ENCODE measurements at regions not wholly inside any gene's neighbourhood (a gene's known extent, or its start where the extent isn't known, plus 50 kb on each side); places are given as distances from the start of the nearest gene placed in this dataset.

DNA sequence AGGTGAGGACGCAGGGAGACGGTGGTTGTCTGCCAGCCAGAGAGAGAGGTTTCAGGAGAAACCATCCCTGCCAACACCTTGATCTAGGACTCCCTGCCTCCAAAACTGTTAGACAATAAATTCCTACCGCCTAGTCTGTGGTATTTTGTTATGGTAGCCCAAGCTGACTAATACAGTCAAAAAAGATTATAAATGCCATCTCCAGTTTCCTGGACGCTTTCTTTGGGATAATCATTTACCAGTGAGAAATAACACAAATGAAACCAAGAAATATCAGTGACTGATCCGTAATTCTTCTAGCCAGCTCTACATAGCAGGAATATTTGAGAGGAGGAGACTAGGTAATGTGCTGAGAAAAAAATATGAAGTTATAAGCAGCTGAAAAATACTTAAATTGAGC lies 707.8 kb upstream of the LMCD1 start:
- no peak for DNase-seq

- DNase-seq, result no peak
These were observed 703.3 kb upstream of the LMCD1 start for GRCh38 chr3:7798276-7798675.

DNA sequence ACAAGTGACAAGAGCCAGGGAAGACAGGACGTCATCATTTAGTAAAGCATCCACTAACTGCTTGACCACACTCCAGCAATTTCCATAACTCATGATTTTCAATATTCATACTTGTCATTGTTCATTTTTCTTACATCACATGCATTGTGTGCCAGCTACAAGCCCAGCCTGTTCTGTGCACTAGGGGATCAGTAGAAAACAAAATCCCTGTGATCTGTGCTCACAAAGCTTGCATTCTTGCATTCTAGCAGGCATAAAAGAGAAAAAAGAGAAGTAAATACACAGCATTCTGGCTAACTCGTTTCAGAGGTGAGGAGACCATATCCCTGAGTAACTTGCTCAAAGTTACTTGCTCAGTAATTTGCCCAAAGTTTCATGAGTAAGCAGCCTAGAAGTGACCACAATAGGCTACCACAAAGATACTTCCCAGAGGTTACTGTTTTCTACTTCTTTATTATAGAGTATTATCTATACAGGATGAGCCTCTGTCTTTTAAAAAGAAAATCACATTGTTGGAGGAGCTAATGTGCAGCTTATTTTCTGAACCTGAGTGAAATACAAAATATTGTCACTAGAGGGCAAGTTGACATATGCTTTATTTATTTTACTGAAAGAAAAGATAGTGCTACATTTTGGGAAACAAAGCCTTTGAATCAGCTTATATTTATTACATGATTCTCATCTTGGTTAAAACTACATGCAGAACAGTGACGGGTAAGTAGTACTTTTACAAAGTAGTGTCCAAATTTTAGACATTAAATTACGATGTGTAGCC lies 701.4 kb upstream of the LMCD1 start:
- DNase-seq, result no peak

- no peak for DNase-seq
These were observed 689.1 kb upstream of the LMCD1 start for GRCh38 chr3:7812490-7812889.

- no peak for DNase-seq
These were observed 688.3 kb upstream of the LMCD1 start for GRCh38 chr3:7813365-7813764.

DNA sequence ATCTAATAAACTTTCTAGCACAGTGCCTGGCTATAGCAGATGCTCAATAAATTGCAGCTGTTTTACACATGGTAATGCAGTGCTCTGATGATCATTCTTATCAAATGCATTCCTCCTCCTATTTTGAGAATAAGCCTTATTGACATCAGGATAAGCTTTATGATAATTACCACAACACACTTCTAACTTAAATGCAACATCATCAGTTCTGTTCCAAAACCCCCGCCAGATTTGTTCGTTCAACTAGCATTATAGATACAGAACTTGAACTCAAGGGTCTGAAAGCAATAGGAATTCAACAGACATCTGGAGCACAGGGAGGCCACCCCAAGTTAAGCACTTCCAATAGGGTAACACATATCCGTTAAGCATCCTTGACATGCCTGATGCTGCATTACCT lies 684.4 kb upstream of the LMCD1 start:
- DNase-seq, result no peak

DNA sequence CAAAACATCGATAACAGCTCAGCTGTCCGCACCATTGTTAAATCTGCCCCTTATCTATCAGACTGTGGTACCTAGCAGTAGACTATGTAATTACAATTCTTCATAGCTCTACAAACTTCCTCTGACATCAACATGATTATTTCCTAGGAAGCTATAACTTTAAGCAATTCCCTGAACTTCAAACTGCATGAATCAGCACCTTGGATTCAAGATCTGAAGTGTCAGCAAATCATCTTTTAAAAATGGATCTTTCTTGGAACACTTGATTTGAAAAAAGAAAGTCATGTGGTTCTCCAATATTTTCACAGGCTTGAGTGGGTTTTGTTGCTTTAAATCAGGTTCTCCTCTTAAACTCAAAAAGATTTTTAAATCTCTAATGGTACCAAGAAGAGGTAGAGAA lies 680.7 kb upstream of the LMCD1 start:
- no peak for DNase-seq

GRCh38 chr3:7821858-7822257 lies 679.8 kb upstream of the LMCD1 start:
- DNase-seq, result no peak

GRCh38 chr3:7841451-7841850 lies 660.2 kb upstream of the LMCD1 start:
- no peak for DNase-seq

DNA sequence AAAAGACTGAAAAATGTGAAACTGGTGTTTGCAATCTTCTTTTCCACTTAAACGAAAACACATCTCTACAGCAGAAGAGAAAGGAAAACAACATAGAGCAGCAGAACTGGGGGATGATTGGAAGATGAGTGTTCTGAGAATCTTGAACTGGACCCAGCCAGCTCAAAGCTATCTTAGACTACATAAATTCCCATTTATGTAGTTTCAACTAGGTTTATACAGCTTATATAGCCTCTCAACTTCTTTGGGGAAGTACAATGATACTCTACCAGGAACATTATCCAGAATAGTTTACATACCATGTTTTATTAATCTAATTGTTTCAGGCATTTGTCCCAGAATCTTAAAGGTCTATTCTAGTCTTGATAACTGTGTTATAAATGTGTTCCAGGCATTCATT lies 658.2 kb upstream of the LMCD1 start:
- no peak for DNase-seq

- DNase-seq, result no peak
These were observed 654.6 kb upstream of the LMCD1 start for GRCh38 chr3:7847021-7847420.

- DNase-seq, result no peak
These were observed 654.1 kb upstream of the LMCD1 start for GRCh38 chr3:7847521-7847920.

DNA sequence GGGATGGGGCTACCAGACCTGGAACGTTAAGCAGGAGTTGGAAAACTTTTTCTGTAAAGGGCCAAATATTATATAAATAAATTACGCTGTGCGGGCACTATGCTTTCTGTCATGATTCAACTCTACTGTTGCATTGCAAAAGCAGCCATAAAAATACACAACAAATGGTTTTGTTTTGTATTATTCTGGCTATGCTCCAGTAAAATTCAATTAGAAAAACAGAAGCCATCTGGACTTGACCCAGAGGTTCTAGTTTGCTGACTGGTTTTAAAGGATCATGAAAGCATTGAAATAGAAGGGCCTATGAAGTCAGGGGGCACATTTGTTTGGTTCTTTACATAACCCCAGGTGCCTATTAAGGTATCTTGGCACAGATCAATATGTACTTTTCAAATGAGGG lies 647.4 kb upstream of the LMCD1 start:
- no peak for DNase-seq

GRCh38 chr3:7854721-7855120 lies 646.9 kb upstream of the LMCD1 start:
- no peak for DNase-seq

- DNase-seq, result no peak
These were observed 636.0 kb upstream of the LMCD1 start for GRCh38 chr3:7865611-7866010.

- no peak for DNase-seq
These were observed 634.0 kb upstream of the LMCD1 start for GRCh38 chr3:7867587-7867986.

DNA sequence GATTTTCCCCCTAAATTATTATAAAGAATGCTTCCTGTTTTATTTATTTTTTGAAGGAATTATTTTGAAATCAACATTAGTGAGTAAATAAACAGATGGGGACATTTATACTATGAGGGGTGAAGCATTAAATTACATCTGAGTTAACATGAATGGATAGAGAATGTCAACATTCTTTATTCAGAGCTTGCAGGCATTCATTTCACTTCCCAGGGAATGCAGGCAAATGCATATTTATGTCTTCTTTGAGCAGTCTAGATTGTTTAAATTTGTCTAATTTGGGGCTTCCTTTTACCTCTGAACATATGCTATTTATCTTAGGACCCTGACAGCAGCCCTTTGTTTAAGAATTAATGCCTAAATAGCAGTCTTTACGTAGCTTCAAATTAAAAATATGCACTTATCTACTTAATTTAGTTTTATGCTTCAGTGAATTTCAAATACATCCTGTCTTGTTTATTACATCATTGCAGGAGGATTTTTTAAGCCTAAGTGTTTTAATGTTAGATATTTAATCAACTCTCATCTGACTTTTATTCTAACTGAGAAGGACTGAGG lies 630.5 kb upstream of the LMCD1 start:
- no peak for DNase-seq

DNA sequence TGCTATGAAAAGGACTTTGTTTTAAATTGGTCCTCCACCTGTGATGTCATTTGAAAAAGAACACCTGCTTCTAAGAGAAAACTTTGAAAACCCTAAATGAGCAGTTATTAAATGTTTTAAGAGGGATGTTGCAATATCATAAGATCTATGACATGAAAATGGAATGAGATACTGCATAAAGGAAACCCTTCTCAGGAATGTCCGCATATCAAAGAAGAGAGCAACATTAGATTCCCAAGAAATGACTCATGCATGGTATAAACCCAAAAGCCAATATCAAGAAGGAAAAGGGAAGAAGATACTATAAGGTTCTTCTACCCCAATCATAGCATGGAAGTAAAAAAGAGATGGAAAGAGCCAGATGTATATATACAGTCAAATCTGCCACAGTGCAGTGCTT lies 627.5 kb upstream of the LMCD1 start:
- no peak for DNase-seq

DNA sequence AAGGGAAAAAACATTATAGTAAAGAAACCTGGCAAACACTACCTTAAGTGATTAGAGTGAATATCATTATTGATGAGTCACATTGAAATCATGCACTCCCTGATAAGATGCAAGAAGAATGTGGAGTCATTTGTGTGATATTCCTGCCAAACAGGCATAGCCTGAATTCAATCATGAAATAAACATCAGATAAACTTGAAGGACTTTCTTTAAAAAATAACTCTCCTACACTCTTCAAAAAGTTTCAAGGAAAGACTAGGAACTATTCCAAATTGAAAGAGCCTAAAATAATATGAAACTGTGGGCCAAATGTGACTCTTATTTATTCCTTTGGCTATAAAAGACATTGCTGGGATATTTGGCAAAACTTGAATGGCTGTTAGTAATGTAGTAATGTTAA lies 625.7 kb upstream of the LMCD1 start:
- no peak for DNase-seq

- no peak for DNase-seq
These were observed 624.8 kb upstream of the LMCD1 start for GRCh38 chr3:7876741-7877297.

- no peak for DNase-seq
These were observed 624.3 kb upstream of the LMCD1 start for GRCh38 chr3:7877312-7877711.

GRCh38 chr3:7879572-7879971 lies 622.1 kb upstream of the LMCD1 start:
- DNase-seq, result no peak

GRCh38 chr3:7881946-7882345 lies 619.7 kb upstream of the LMCD1 start:
- DNase-seq, result no peak

- DNase-seq, result no peak
These were observed 604.0 kb upstream of the LMCD1 start for GRCh38 chr3:7897655-7898054.

DNA sequence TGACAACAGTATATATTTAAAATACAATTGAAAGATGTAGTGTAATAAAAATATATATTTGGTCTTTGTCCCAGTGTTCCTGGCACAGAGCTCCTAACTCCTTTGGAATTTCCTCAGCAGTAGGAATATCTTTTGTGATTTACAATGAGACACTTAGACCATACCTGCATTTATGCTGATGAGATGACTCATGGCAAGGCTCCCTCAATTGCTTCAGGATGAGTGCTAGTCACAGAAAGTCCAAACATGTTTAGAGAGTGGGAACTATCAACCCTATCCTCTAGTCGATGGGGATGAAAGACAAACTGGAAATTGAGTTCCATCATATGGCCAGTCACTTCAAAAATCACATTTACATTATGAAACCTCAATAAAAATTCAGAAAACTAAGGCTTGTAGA lies 588.3 kb upstream of the LMCD1 start:
- no peak for DNase-seq

Measured in activated CD8-positive, alpha-beta memory T cell treated with anti-CD3 and anti-CD28 coated beads, Interleukin-2, amount 50 U/mL, for 48 hours (primary cell).